ENCODE measurements at regions not wholly inside any gene's neighbourhood (a gene's known extent, or its start where the extent isn't known, plus 50 kb on each side); places are given as distances from the start of the nearest gene placed in this dataset.

- TF ChIP-seq CTCF (IDR thresholded peaks at IDR 0.05; ENCODE audit: insufficient read depth, low read depth, low read length) (no peak), EZH2 (IDR thresholded peaks at IDR 0.05; ENCODE audit: insufficient read depth, low read length) (no peak)
Measured at GRCh38 chr18:43965691-43966090, 688.4 kb upstream of the SYT4 start.
